IMR-90 (cell line): ENCODE measurements at regions not wholly inside any gene's neighbourhood (a gene's known extent, or its start where the extent isn't known, plus 50 kb on each side); places are given as distances from the start of the nearest gene placed in this dataset.

ENCODE experiments used
- ATAC-seq: fragments of 200-7000 bp; cut with Tn5 transposase; 2 replicates; pipeline ENCODE4 v1.9.1; 2020; ENCODE audit warnings: low read depth, mild to moderate bottlenecking, moderate library complexity
- BruUV-seq: library from RNA; stranded (reverse); fragments of 400-500 nt; replicated peaks from 2 replicates; lab custom pipeline; 2021; lab: Mats Ljungman, UMichigan
- CTCF ChIA-PET: fragments of 300-600 bp; formaldehyde crosslinking; extraction: SDS; loops from one replicate; lab custom pipeline; 2021; ENCODE audit warnings: antibody characterized with exemption; lab: Yijun Ruan, JAX
- POLR2A ChIA-PET: fragments of 300-600 bp; sonication (Branson Sonifier 250); formaldehyde crosslinking; loops from one replicate; lab custom pipeline; 2022; ENCODE audit warnings: antibody characterized with exemption; ENCODE audit not compliant: unreplicated experiment; lab: Charles Lee
- DNase-seq: peaks from one replicate; pipeline ENCODE4 v3.0.0; 2013
- H2AFZ ChIP-seq: replicated peaks from 2 replicates; pipeline ENCODE3; 2013; ENCODE audit warnings: low read length, mild to moderate bottlenecking; ENCODE audit not compliant: poor library complexity
- H2AK5ac ChIP-seq: 2 replicates; pipeline ENCODE4 v1.6.1; 2013; ENCODE audit warnings: low read depth, low read length, inconsistent platforms
- H2AK9ac ChIP-seq: replicated peaks from 2 replicates; pipeline ENCODE3; 2013; ENCODE audit warnings: mild to moderate bottlenecking, low read depth, low read length, moderate library complexity; ENCODE audit not compliant: poor library complexity
- H2BK120ac ChIP-seq: 2 replicates; pipeline ENCODE4 v1.6.1; 2013; ENCODE audit warnings: low read depth, low read length, inconsistent platforms
- H2BK15ac ChIP-seq: 3 replicates; pipeline ENCODE4 v1.6.1; 2013; ENCODE audit warnings: low read depth, low read length, inconsistent platforms
- H2BK20ac ChIP-seq: 2 replicates; pipeline ENCODE4 v1.6.1; 2013; ENCODE audit warnings: low read depth, mild to moderate bottlenecking, inconsistent platforms, low read length, moderate library complexity
- H2BK5ac ChIP-seq: 2 replicates; pipeline ENCODE4 v1.6.1; 2013; ENCODE audit warnings: mild to moderate bottlenecking, low read depth, low read length, inconsistent platforms; ENCODE audit not compliant: poor library complexity, severe bottlenecking
- H3K14ac ChIP-seq: replicated peaks from 2 replicates; pipeline ENCODE4 v1.6.1; 2013; ENCODE audit warnings: low read depth, low read length, inconsistent platforms
- H3K18ac ChIP-seq: 2 replicates; pipeline ENCODE4 v1.6.1; 2013; ENCODE audit warnings: low read depth, low read length, control low read depth
- H3K23ac ChIP-seq: 2 replicates; pipeline ENCODE4 v1.6.1; 2013; ENCODE audit warnings: low read depth, low read length, inconsistent platforms
- H3K27ac ChIP-seq: 2 replicates; pipeline ENCODE4 v1.5.1; 2013; ENCODE audit warnings: mild to moderate bottlenecking, control low read depth, low read length; ENCODE audit not compliant: insufficient read depth
- H3K27me3 ChIP-seq: 2 replicates; pipeline ENCODE4 v1.6.1; 2013; ENCODE audit warnings: low read length; ENCODE audit not compliant: control insufficient read depth, insufficient read depth
- H3K36me3 ChIP-seq: 2 replicates; pipeline ENCODE4 v1.6.1; 2013; ENCODE audit warnings: low read length, mixed read lengths; ENCODE audit not compliant: control insufficient read depth, insufficient read depth
- H3K4ac ChIP-seq: 2 replicates; pipeline ENCODE4 v1.6.1; 2013; ENCODE audit warnings: low read depth, low read length, inconsistent platforms
- H3K4me1 ChIP-seq: 2 replicates; pipeline ENCODE4 v1.6.1; 2013; ENCODE audit warnings: low read length, mixed read lengths; ENCODE audit not compliant: control insufficient read depth, insufficient read depth
- H3K4me2 ChIP-seq: 2 replicates; pipeline ENCODE4 v1.6.1; 2013; ENCODE audit warnings: low read depth, mild to moderate bottlenecking, control low read depth, low read length, moderate library complexity
- H3K4me3 ChIP-seq: 2 replicates; pipeline ENCODE4 v1.5.1; 2013; ENCODE audit warnings: low read depth, mild to moderate bottlenecking, control low read depth, low read length, moderate library complexity; ENCODE audit not compliant: insufficient read depth
- H3K56ac ChIP-seq: 2 replicates; pipeline ENCODE4 v1.6.1; 2013; ENCODE audit warnings: low read length, inconsistent platforms; ENCODE audit not compliant: insufficient read depth; ENCODE audit errors: extremely low read depth
- H3K79me1 ChIP-seq, 2 experiments: 2 replicates each; pipeline ENCODE4 v1.6.1; 2013; ENCODE audit warnings: low read length in 2 of 2, inconsistent platforms in 1 of 2, low read depth in 1 of 2
- H3K9ac ChIP-seq: 2 replicates; pipeline ENCODE4 v1.6.1; 2013; ENCODE audit warnings: low read depth, low read length, control low read depth
- H3K9me1 ChIP-seq: 2 replicates; pipeline ENCODE4 v1.6.1; 2013; ENCODE audit warnings: low read length, inconsistent platforms; ENCODE audit not compliant: insufficient read depth
- H3K9me3 ChIP-seq: 2 replicates; pipeline ENCODE4 v1.6.1; 2013; ENCODE audit warnings: low read length; ENCODE audit not compliant: control insufficient read depth, insufficient read depth
- H4K20me1 ChIP-seq: 2 replicates; pipeline ENCODE4 v1.6.1; 2013; ENCODE audit warnings: low read length, inconsistent platforms; ENCODE audit not compliant: insufficient read depth
- H4K5ac ChIP-seq: 2 replicates; pipeline ENCODE4 v1.6.1; 2013; ENCODE audit warnings: mild to moderate bottlenecking, low read depth, low read length, control low read depth
- H4K8ac ChIP-seq, 2 experiments: 2 replicates each; pipeline ENCODE4 v1.6.1; 2013; ENCODE audit warnings: low read depth in 2 of 2, low read length in 2 of 2, control low read depth in 1 of 2, inconsistent platforms in 1 of 2
- H4K91ac ChIP-seq: 2 replicates; pipeline ENCODE4 v1.6.1; 2013; ENCODE audit warnings: low read depth, low read length, inconsistent platforms; ENCODE audit not compliant: insufficient read depth
- BHLHE40 ChIP-seq: fragments of 150-350 bp; IDR thresholded peaks from 2 replicates; pipeline ENCODE4 v1.6.1; 2016; ENCODE audit warnings: mild to moderate bottlenecking, low read depth, low read length
- CEBPB ChIP-seq: IDR thresholded peaks from 2 replicates; pipeline ENCODE4 v1.6.1; 2012; ENCODE audit warnings: low read depth, low read length, improper control_type of control experiment
- CHD1 ChIP-seq: IDR thresholded peaks from 2 replicates; pipeline ENCODE4 v1.6.1; 2012; ENCODE audit warnings: low read depth, low read length, improper control_type of control experiment
- CTCF ChIP-seq: conservative IDR thresholded peaks from 2 replicates; pipeline ENCODE4 v1.5.1; 2012; ENCODE audit warnings: mild to moderate bottlenecking, low read depth, low read length, improper control_type of control experiment
- ELK1 ChIP-seq: fragments of 150-350 bp; IDR thresholded peaks from 2 replicates; pipeline ENCODE4 v1.6.1; 2016; ENCODE audit warnings: low read depth, mild to moderate bottlenecking, low read length, moderate library complexity, borderline replicate concordance
- FOS ChIP-seq: fragments of 150-350 bp; IDR thresholded peaks from 2 replicates; pipeline ENCODE4 v1.6.1; 2016; ENCODE audit warnings: low read depth, low read length
- MAFK ChIP-seq: IDR thresholded peaks from 2 replicates; pipeline ENCODE4 v1.6.1; 2012; ENCODE audit warnings: low read depth, low read length, improper control_type of control experiment
- MAZ ChIP-seq: IDR thresholded peaks from 2 replicates; pipeline ENCODE4 v1.6.1; 2012; ENCODE audit warnings: low read depth, mild to moderate bottlenecking, low read length, improper control_type of control experiment, moderate library complexity, borderline replicate concordance
- MXI1 ChIP-seq: IDR thresholded peaks from 2 replicates; pipeline ENCODE4 v1.6.1; 2012; ENCODE audit warnings: low read depth, mild to moderate bottlenecking, low read length, moderate library complexity, borderline replicate concordance
- RAD21 ChIP-seq: IDR thresholded peaks from 2 replicates; pipeline ENCODE4 v1.6.1; 2012; ENCODE audit warnings: low read length, improper control_type of control experiment
- RCOR1 ChIP-seq: IDR thresholded peaks from 2 replicates; pipeline ENCODE4 v1.6.1; 2012; ENCODE audit warnings: mild to moderate bottlenecking, low read length, improper control_type of control experiment; ENCODE audit not compliant: insufficient replicate concordance
- RFX5 ChIP-seq: IDR thresholded peaks from 2 replicates; pipeline ENCODE4 v1.8.0; 2012; ENCODE audit warnings: low read depth, mild to moderate bottlenecking, low read length, moderate library complexity
- SMC3 ChIP-seq: fragments of 150-350 bp; IDR thresholded peaks from 2 replicates; pipeline ENCODE4 v1.6.1; 2016; ENCODE audit warnings: low read depth, mild to moderate bottlenecking, antibody characterized with exemption, low read length, moderate library complexity
- USF2 ChIP-seq: fragments of 150-350 bp; IDR thresholded peaks from 2 replicates; pipeline ENCODE4 v1.6.1; 2017; ENCODE audit warnings: mild to moderate bottlenecking, antibody characterized with exemption, low read length, low read depth
- WGBS, 2 experiments: methylation state at CpG; one replicate each; pipeline versions ENCODE4 v1.1.5 to v1.1.7; 2013; ENCODE audit warnings: missing lambda C conversion rate in 2 of 2; ENCODE audit not compliant: insufficient read length in 1 of 2; ENCODE audit errors: extremely low coverage in 2 of 2; 5-methylcytosine and 5-hydroxymethylcytosine counted together
- dilution Hi-C: fragments of 300-500 bp; cut with HindIII; formaldehyde crosslinking; loops from one replicate; pipeline ENCODE4 v1.14.3; 2018; ENCODE audit warnings: low sequenced_read_pairs; ENCODE audit not compliant: unreplicated experiment
- in situ Hi-C: fragments of 300-500 bp; cut with MboI; formaldehyde crosslinking; loops from 3 replicates; pipeline ENCODE4 v1.14.3; 2019; ENCODE audit warnings: low sequenced_read_pairs, inconsistent platforms, mixed read lengths
- intact Hi-C: fragments of 100-400 bp; cut with micrococcal nuclease; formaldehyde crosslinking; loops from 2 replicates; pipeline ENCODE4 v1.10.0; 2022

- no peak overlapping the region for H4K91ac ChIP-seq
- ATAC-seq (no peak), DNase-seq (no peak)
- H4K5ac ChIP-seq, result no peak overlapping the region
- no peak overlapping the region for H2BK5ac ChIP-seq
- no peak overlapping the region for H2AK9ac ChIP-seq
- H2BK15ac ChIP-seq, result no peak overlapping the region
- no peak overlapping the region for H3K27ac ChIP-seq
- H3K23ac ChIP-seq, result no peak overlapping the region
- H3K4me1 ChIP-seq, result no peaks in the 10 kb centered on the region
- ChIA-PET CTCF (no interaction called here), POLR2A (no interaction called here)
- H3K79me1 ChIP-seq, result no peaks in the 10 kb centered on the region
- no peaks in the 10 kb centered on the region for H3K9me1 ChIP-seq
- no peak overlapping the region for H3K14ac ChIP-seq
- no peak overlapping the region for H4K8ac ChIP-seq
- no peak overlapping the region for H3K4ac ChIP-seq
- BruUV-seq, result no TSS peak
- H2BK120ac ChIP-seq, result no peak overlapping the region
- no peak overlapping the region for H2AFZ ChIP-seq
- H2BK20ac ChIP-seq, result no peak overlapping the region
- no peaks in the 10 kb centered on the region for H3K36me3 ChIP-seq
- WGBS, 2 experiments, result no CpG with 5 or more reads among the region's 3 CpGs
- H3K9me3 ChIP-seq, result no peaks in the 10 kb centered on the region
- H3K56ac ChIP-seq, result no peak overlapping the region
- H4K20me1 ChIP-seq, result no peaks in the 10 kb centered on the region
- intact Hi-C loops, result no loop called here
- no peak overlapping the region for H3K18ac ChIP-seq
- dilution Hi-C loops, result no loop called here
- H3K4me3 ChIP-seq, result no peak overlapping the region
- H3K27me3 ChIP-seq, result no peaks in the 10 kb centered on the region
- TF ChIP-seq BHLHE40, result no peak
- TF ChIP-seq RAD21, result no peak
- no peak for TF ChIP-seq USF2
- TF ChIP-seq SMC3, result no peak
- no peak for TF ChIP-seq FOS
- TF ChIP-seq ELK1, result no peak
- no peak for TF ChIP-seq CHD1
- no peak for TF ChIP-seq RCOR1
- no peak for TF ChIP-seq RFX5
- no peak for TF ChIP-seq MAFK
- TF ChIP-seq MAZ, result no peak
- TF ChIP-seq CTCF, result no peak
- no peak for TF ChIP-seq CEBPB
- no peak for TF ChIP-seq MXI1
- in situ Hi-C loops, result no loop called here
- H3K4me2 ChIP-seq, result no peak overlapping the region
- H3K9ac ChIP-seq, result no peak overlapping the region
- H2AK5ac ChIP-seq, result no peak overlapping the region
Measured at GRCh38 chr12:97061171-97061570, 154.1 kb downstream of the NEDD1 start.
